GM18873 (cell line): ENCODE measurements at regions not wholly inside any gene's neighbourhood (a gene's known extent, or its start where the extent isn't known, plus 50 kb on each side); places are given as distances from the start of the nearest gene placed in this dataset.

Experiments used
- ATAC-seq: cut with Tn5 transposase; IDR thresholded peaks from one replicate; pipeline ENCODE4 v1.9.1; 2021; ENCODE audit warnings: mild to moderate bottlenecking, moderate library complexity, moderate number of reproducible peaks; ENCODE audit not compliant: unreplicated experiment, low FRiP score

DNA sequence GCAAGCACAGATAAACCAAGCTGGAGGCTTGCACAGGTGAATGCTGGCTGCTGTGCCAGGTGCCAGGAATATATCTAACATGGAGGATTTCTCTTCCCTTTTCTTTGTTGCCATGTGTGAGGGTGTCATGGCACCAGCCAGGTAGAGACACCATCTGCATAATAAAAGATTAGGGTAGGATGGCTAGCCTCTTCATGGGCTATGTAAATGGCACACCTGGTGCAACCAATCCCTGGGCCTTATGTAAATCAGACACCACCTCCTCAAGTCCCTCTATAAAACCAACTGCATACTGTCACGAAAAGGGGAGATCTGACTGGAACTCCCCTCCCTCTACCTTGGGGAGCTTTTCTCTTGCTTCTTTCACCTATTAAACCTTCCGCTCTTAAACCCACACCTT, 322.5 kb upstream of the POM121L12 start:
- no peak for ATAC-seq

GRCh38 chr7:52711951-52712350, 323.5 kb upstream of the POM121L12 start:
- ATAC-seq: no peak

DNA sequence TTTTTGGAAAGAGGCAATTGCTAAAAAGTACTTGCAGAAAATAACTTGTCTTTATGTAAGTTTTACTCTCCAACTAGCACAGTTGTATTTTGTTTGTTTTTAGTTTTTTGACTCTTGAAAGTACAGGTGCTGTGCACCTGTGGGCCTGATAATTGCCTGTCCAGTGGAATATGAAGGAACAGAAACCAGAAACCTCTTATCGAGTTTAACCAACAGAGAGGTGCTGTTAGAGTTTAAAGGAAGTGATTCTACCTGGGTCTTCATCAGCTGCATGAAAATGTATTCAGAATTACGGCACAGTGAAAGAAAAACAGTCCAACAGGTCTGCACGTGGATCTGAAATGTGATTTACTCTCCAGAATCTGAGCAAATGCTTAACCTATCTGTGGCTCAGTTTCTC, 326.6 kb upstream of the POM121L12 start:
- ATAC-seq: no peak

- ATAC-seq: no peak
These were observed 329.7 kb upstream of the POM121L12 start for GRCh38 chr7:52705768-52706167.

- ATAC-seq: no peak
These were observed 335.1 kb upstream of the POM121L12 start for GRCh38 chr7:52700349-52700748.

- no peak for ATAC-seq
These were observed 339.3 kb upstream of the POM121L12 start for GRCh38 chr7:52695973-52696595.

GRCh38 chr7:52691257-52691656, 344.2 kb upstream of the POM121L12 start:
- no peak for ATAC-seq

DNA sequence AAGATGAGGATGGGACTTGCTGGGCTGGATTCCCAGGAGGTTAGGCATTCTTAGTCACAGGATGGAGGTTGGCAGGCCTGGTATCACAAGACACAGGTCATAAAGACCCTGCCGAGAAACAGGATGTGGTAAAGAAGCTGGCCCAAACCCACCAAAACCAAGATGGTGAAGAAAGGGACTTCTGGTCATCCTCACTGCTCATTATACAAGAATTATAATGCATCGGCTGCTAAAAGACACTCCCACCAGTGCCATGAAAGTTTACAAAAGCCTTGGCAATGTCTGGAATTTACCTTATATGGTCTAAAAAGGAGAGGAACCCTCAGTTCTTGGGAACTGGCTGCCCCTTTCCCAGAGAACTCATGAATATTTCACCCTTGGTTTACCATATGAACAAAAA, 345.5 kb upstream of the POM121L12 start:
- no peak for ATAC-seq

GRCh38 chr7:52685333-52685732, 350.1 kb upstream of the POM121L12 start:
- no peak for ATAC-seq

DNA sequence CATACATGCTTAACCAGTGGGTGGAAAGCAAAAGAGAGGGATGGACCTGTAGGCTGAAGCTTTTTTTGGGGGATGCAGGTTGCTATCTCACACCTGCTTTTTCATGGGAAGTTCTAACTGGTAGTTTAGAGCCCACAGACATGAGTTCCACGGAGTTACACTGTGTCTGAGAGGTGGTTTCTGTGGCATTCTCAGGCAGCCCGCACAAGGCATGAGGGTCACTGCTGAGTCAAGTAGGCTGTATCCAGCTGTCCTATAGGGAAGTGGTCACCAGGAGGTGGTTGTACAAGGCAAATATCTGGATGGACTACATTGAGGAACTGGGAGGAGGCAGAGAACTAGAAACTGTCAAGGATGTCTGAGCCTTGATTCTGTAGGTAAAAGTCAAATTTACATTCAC, 351.0 kb upstream of the POM121L12 start:
- no peak for ATAC-seq

DNA sequence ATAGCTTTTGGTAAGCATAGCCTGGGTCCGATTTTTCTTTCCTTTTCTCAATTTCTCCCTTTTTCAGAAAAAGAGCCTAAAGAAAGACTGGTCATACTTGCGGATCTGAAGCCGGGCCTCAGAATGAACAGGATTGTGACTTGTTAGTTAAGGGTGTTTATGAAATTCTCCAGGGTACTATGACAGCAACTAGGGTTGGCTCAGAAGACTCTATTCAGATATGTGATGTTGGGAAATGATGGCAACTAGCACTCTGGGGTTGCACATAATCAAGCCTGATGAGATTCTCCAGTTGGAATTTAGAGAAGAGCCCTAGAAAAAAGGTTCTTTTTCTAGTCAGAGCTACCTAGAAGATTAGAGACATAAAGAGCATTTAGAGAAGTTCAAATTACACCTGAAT, 352.4 kb upstream of the POM121L12 start:
- no peak for ATAC-seq

GRCh38 chr7:52670608-52671225, 364.7 kb upstream of the POM121L12 start:
- no peak for ATAC-seq

DNA sequence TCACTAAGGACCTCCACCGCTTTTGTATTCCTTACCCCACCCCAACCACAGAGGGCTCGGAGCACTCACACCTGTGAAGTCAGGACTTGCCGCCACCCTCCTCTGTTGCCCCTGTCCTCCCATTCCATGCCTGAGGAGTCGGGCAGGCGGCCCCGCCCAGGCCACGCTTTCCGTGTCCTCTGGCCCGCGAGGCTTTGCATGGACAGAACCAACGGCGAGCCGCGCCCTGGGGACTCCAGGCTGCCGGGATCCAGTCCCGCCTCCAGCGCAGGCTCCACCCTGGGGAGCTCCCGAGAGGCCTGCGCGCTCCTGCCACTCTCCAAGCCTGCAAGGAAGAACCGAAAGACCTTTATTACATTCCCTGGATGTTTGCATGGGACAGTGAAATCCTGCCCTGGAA, 366.4 kb upstream of the POM121L12 start:
- no peak for ATAC-seq

GRCh38 chr7:52668435-52668834, 367.0 kb upstream of the POM121L12 start:
- ATAC-seq: no peak

DNA sequence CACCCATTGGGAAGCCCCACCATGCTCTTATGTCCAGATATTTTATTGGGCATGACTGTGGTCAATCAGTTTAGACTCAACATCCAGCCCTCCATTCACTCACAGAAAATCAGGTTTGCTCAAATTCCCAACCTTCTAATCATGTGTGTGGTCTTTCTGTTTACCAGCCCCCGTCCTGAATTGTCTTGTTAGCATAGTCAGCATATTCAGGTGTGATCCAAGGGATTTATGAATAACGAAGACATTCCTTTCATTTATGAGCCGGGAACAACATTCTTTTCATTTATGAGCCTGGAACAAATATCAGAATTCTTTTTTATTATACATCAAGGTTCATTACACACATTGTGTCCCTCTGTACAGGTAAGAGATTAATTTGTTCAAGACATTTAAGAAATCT, 376.3 kb upstream of the POM121L12 start:
- ATAC-seq: no peak

DNA sequence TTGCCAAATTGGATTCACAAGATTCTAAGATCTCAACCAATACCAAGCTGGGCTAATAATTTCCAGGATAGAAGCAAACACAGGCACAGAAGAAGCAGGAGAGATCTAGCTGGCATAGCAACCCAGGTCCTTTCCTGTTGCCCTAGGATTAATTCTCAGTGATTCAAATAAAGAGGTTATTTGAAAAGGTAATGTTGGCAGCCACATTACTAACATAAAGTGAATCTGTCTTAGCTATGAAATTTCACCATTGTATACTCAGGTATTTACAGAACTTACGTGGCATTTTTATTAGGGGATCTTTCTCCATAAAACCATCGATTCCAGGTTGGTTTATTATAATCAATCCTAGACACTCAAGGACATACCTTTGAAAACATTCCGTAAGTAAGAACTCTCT, 379.3 kb upstream of the POM121L12 start:
- no peak for ATAC-seq

GRCh38 chr7:52652621-52653020, 382.8 kb upstream of the POM121L12 start:
- ATAC-seq: no peak

DNA sequence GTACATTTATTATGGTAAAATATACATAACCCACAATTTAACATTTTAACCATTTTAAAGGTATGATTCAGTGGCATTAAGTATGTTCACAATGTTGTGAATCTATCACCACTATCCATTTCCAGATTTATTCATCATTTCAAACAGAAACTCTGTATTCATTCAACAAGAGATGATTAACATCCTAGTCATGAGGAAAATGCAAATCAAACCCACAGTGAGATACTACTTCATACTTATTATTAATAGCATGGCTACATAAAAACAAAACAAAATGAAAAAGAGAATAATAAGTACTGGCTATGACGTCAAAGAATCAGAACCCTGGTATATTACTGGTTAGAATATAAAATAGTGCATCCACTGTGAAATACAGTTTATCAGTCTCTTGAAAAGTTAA, 386.6 kb upstream of the POM121L12 start:
- ATAC-seq: no peak

DNA sequence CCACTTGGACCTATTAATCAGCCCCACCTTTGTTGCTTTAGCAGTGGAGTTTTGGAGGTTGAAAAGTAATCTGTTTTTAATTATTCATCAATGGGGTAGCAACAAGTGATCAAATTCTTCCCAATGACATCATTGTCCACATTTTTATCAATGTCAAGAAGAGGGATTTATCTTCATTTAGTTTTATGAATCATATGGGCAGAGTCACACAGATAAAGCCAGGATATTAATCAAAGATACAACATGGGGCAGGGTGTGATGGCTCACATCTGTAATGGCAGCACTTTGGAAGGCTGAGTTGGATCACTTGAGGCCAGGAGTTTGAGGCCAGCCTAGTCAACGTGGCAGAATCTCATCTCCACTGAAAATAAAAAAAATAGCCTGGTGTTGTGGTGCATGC, 388.4 kb upstream of the POM121L12 start:
- ATAC-seq: no peak

DNA sequence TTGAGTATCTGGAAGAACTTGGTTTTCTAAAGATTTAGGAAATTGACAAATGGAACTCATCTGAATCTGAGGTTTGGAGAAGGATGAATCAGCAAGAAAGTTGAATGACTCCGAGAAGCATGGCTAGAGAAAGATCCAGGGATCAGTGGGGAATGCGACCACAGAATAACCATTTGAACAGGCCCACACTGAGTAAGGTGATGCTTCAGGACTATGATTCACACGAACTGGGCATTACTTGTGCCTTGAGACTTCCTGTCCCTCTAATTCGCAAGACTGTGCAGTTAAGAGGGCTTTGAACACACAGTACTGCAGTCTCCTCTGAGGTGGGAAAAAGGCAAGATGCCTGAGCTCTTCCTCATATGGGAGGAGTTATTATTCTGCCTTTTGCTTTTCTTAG, 395.5 kb upstream of the POM121L12 start:
- no peak for ATAC-seq

- no peak for ATAC-seq
These were observed 396.3 kb upstream of the POM121L12 start for GRCh38 chr7:52639126-52639525.

DNA sequence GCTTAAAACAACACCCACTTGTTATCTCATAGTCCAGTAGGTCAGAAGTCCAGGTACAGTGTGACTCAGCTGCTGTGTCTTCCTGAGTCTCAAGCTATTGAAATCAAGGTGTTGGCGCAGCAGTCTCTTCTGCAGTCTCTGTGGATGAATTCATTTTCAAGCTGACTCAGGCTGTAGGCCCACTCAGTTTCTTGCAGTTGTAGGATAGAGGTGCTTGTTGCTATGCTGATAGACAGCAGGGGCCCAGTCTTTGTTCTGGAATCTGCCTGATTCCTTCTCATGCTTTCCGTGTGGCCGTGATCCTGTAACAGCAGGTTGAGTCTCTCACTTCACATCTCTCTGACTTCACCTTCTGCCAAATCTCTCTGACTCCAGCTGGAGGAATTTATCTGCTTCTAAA, 400.4 kb upstream of the POM121L12 start:
- ATAC-seq: no peak

GRCh38 chr7:52620849-52621248, 414.6 kb upstream of the POM121L12 start:
- no peak for ATAC-seq
